HG02981 (cell line): ENCODE measurements at regions not wholly inside any gene's neighbourhood (a gene's known extent, or its start where the extent isn't known, plus 50 kb on each side); places are given as distances from the start of the nearest gene placed in this dataset.

Experiments used
- ATAC-seq: cut with Tn5 transposase; IDR thresholded peaks from one replicate; pipeline ENCODE4 v1.9.1; 2021; ENCODE audit warnings: mild to moderate bottlenecking, moderate library complexity; ENCODE audit not compliant: unreplicated experiment

- no peak for ATAC-seq
Measured at GRCh38 chr18:38951633-38952032, 1386.0 kb upstream of the CELF4 start.

GRCh38 chr18:38948436-38948835, 1382.8 kb upstream of the CELF4 start:
- no peak for ATAC-seq

DNA sequence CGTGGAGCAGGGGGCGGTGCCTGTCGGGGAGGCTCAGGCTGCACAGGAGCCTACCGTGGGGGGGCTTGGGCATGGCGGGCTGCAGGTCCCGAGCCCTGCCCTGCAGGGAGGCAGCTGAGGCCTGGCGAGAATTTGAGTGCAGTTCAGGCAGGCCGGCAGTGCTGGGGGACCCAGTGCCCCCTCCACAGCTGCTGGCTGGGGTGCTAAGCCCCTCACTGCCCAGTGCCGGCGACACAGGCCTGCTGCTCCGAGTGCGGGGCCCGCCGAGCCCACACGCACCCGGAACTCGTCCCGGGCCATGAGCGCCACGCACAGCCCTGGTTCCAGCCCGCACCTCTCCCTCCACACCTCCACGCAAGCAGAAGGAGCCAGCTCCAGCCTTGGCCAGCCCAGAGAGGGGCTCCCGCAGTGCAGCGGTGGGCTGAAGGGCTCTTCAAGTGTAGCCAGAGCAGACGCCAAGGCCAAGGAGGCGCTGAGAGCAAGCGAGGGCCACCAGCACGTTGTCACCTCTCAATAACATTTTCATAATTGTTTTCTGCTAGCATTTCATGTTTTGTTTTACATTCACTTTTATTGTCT, 1378.9 kb upstream of the CELF4 start:
- ATAC-seq = no peak

DNA sequence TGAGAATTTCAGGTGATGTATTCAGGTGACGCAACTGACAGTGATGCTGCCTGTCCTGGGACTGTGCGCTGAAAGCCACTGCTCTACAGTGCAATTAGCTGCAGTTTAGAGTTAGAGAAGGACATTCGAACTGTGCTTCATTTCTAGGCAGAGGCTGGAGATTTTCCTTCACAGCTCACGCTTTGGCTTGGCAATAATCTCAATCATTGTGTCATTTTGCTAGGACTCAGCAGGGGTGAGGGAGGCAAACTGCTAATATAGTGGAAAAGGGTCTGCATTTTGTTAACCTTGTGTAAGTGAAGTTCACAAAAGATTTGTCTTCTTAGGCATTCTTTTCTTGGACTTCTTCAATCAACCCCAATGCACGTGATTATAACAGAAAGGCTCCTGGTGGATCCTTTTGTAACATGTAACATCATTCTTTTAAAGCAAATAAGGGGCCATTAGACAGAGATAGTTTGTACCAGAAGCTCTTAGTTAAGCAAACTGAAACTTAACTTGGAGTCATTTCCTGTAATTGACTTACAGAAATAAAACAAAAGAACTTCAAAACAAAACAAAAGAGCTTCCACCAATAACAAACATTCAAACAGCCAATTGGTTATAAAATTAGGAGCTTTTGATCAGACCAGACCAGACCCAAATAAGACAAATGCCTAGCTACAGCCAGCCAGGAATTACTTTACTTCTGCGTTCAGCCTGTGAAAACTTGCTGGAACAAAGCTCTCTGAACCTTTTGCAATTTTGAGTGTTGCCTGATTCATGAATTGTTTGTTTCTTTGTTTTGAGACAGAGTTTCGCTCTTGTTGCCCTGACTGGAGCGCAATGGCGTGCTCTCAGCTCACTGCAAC, 1376.3 kb upstream of the CELF4 start:
- no peak for ATAC-seq

- ATAC-seq = peak; percentile 77
Measured at GRCh38 chr18:38940863-38941531, 1375.4 kb upstream of the CELF4 start.

GRCh38 chr18:38940475-38940862, 1374.9 kb upstream of the CELF4 start:
- ATAC-seq = peak; percentile 26

DNA sequence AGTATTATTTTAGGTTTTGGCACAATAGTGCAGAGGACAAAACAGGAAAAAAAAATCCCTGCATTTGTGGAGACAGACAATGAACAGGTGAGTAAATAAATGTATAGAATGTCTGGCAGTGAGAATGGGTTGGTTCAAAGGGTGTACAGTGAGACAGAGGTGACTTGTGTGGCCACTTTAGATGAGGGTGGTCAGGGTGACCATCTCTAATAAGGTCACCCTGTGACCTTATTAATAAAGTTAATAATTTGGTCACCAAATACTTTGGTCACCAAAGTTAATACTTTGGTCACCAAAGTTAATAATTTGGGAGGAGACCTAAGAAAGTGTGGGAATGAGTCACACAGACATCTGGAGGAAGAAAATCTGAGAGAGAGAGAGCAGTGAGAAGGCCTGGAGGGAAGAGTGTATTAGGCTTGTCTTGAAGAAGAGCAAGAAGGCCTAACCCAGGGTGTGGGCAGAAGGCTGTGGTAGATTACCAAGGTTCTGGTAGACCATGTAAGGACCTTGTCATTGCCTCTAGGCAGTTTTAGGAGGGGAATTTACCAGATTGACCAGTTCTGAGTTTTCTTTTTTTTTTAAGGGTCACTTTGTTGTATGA, 1368.4 kb upstream of the CELF4 start:
- peak; percentile 82 for ATAC-seq

GRCh38 chr18:38933322-38933721, 1367.7 kb upstream of the CELF4 start:
- peak; percentile 43 for ATAC-seq

DNA sequence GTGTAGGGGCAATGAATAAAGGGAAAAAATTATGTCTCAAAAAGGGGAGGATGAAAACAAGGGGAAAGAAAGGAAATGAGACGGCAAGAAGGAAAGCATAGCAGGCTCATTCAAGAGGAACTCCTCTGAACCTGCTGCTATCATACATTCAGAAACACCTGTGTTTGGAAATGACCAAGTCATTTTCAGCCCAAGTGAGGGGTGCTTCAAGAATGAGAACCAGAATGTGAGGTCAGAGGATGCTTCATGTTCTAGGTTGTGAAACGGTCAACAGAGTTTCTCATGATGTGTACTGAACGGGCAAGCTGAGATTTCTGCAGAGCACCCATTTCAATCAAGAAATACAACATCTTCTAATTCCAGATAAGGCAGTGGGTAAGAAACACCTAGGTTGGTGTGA, 1367.2 kb upstream of the CELF4 start:
- ATAC-seq = peak; percentile 55

- no peak for ATAC-seq
Measured at GRCh38 chr18:38931754-38932050, 1366.1 kb upstream of the CELF4 start.

- no peak for ATAC-seq
Measured at GRCh38 chr18:38930881-38931753, 1365.5 kb upstream of the CELF4 start.

DNA sequence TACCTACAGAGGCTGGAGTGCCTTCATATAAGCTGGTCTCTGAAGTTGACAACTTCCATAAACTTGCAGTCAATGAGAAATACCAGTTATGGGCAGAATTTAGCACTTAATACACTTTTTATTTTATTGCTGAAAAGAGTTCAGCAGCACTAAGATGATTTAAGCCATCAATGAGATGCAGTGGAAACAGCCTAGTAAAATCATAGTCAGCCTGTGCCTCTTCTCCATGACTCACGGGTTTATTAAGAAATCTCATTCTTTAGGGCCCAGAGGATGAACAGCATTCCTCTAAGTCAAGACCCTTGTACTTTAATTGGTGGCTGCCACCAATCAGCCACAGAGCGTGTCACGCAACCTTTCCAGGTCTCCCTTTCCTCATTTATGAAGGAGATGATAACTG, 1357.9 kb upstream of the CELF4 start:
- no peak for ATAC-seq

- ATAC-seq = peak; percentile 51
Measured at GRCh38 chr18:38923126-38923525, 1357.5 kb upstream of the CELF4 start.

DNA sequence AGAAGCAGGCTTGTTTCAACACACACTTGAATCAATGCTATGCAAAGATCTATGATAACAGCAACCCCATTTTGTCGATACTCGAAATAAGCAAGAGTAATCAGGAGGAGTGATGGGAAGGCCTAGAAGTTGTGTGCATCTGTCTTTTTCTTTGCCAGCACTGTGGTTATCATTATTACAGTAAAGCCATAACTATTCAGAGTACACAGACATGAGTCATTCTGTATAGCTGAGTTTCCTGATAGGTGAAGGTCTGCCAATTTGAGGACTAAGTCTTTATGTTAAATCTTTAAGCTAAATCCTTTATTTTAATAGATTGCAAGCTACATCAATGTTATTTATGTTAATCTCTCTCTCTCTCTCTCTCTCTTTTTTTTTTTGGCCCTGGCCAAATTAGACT, 1344.4 kb upstream of the CELF4 start:
- no peak for ATAC-seq

DNA sequence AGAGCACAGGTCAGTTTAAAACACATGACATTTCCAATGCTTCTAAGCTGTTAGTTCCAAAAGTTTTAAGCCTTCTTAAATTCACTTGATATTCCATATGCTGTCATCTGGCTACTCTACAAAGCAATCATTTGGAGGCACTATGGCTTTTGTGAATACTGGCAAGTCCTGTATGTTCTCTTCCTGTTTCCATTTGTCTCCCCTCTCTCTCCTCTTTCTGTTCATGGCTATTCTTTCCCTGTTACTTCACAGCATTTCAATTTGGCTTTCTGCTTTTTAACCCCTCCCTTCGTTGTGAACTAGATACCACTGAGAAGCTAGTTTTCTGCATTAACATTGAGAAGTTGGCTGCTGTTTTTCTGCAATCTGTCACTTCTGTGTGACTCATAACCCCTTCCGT, 1337.2 kb upstream of the CELF4 start:
- no peak for ATAC-seq

DNA sequence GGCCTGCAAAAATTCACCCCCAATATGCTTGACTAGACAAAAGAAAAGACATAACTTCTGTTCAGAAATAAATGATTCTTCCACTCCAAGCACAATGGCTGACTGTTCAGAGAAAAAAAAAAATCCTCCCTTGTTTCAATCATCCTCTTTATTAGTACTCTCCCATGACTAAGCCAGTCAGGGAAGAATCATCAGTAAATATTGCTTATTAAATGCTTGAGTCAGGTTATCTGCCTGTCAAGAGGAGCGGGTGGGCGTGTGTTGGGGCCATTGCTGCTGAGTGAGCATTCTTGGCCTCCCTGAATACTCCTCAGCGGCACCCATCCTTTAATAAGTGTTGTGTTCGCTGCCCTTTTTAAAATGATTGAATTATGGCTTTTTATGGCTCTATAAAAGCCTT, 1334.8 kb upstream of the CELF4 start:
- no peak for ATAC-seq

GRCh38 chr18:38900031-38900430, 1334.4 kb upstream of the CELF4 start:
- no peak for ATAC-seq

- ATAC-seq = no peak
Measured at GRCh38 chr18:38899252-38899651, 1333.7 kb upstream of the CELF4 start.

GRCh38 chr18:38898167-38898566, 1332.6 kb upstream of the CELF4 start:
- ATAC-seq = no peak

GRCh38 chr18:38895560-38895959, 1330.0 kb upstream of the CELF4 start:
- no peak for ATAC-seq

- no peak for ATAC-seq
Measured at GRCh38 chr18:38887671-38888020, 1322.0 kb upstream of the CELF4 start.
